GM19328 (cell line): ENCODE measurements at regions not wholly inside any gene's neighbourhood (a gene's known extent, or its start where the extent isn't known, plus 50 kb on each side); places are given as distances from the start of the nearest gene placed in this dataset.
"Not testable (repeated sequence)": the region's sequence is repeated elsewhere in the genome, so short reads cannot be mapped to it uniquely, and the experiment has no call there.

Source experiments
- ATAC-seq: cut with Tn5 transposase; IDR thresholded peaks from one replicate; pipeline ENCODE4 v1.9.1; 2021; ENCODE audit warnings: mild to moderate bottlenecking, moderate library complexity; ENCODE audit not compliant: unreplicated experiment

GRCh38 chr18:73151086-73151485, 283.3 kb upstream of the NETO1 start:
- ATAC-seq, result no peak

DNA sequence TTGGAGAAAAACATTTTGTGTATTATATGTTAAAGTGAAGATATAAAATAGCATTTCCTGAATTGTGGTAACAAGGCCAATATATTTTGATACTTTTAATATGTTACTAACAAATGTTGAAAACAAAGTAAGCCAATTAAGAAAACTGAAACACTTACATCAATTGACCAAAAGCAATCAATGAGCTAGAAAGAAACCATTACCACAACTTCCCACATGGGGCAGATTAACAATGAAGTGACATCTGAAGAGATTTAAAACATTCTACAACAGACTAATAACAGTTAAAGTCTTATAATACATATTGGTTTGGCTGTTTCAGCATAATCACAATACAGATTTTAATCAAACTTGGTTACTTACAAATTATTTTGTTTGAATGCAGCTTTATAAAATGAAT, 282.4 kb upstream of the NETO1 start:
- no peak for ATAC-seq

DNA sequence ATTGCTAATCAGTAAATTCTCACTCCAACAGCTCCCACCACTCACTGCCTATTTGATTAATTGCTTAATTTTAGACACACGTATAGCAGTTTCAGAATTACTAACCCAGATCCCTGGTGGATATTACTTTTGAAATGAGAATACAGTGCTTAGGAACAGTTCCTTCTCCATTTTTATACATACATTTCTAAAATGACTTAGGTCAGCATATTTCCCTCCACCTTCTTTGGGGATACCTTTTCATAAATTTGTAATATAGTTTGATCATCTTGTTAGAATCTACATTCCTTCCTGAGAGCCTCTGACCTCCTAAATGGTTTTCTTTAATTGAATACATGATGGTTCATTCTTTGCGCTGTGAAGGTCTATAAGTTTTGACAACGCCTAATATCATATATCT, 279.8 kb upstream of the NETO1 start:
- ATAC-seq, result no peak

GRCh38 chr18:73144030-73144429, 276.2 kb upstream of the NETO1 start:
- ATAC-seq, result no peak

GRCh38 chr18:73136134-73136533, 268.3 kb upstream of the NETO1 start:
- ATAC-seq, result no peak

GRCh38 chr18:73124175-73124574, 256.4 kb upstream of the NETO1 start:
- ATAC-seq, result no peak

GRCh38 chr18:73121207-73121606, 253.4 kb upstream of the NETO1 start:
- ATAC-seq, result no peak

GRCh38 chr18:73120626-73121025, 252.8 kb upstream of the NETO1 start:
- ATAC-seq, result no peak

DNA sequence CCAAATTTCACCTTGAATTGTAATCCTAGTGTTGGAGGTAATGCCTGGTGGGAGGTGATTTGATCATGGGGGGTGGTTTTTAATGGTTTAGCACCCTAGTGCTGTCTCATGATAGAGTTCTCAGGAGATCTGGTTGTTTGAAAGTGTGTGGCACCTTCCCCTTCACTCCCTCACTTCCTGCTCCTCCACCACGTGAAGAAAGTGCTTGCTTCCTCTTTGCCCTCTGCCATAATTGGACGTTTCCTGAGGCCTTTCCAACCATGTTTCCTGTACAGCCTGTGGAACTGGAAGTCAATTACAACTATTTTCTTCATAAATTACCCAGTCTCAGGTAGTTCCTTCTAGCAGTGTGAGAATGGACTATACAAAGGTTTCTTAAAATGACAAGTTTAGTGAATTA, 251.8 kb upstream of the NETO1 start:
- no peak for ATAC-seq

DNA sequence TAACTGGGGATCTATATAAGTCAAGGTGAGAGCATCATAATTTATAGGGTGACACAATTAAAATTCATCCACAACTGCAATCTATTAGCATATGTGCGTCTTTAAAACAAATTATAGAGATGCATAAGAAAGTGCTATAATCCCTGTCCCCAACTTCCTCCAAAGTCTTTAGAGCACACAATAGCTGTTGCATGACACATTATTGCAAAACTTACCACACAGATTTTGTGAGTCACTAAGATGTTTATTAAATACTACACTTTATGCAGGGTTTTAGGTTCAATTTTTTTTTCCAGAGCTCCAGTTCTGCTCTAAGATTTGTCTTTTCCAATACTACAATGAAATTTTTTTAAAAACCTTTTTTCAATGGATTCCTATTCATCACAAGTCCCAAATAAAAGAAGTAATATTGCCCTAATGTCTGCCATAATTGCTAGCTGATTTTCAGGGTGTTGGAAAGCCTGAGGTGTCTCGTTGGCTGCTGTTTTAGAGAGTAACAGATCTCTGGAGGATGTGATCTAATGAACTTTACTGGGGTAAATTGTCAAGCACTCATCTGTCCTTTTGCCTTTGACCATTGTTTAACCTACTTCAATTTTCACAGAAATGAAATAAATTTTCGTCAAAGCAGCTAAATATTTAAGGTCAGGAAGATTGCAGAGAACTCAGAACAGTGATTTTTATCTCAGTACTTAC, 250.5 kb upstream of the NETO1 start:
- ATAC-seq, result no peak

DNA sequence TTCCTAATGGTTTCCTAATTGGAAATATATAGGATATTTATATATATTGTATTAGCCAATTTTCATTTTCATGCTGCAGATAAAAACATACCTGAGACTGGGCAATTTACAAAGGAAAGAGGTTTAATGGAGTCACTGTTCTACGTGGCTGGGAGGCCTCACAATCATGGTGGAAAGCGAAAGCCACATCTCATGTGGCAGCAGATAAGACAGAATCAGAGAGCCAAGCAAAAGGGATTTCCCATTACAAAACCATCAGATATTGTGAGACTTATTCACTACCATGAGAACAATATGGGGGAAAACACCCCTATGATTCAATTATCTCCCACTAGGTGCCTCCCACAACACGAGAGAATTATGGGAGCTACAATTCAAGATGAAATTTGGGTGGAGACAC, 242.5 kb upstream of the NETO1 start:
- ATAC-seq, result no peak

GRCh38 chr18:73101977-73102376, 234.2 kb upstream of the NETO1 start:
- ATAC-seq, result no peak

- ATAC-seq, result not testable (repeated sequence)
Measured at GRCh38 chr18:73101491-73101890, 233.7 kb upstream of the NETO1 start.

- no peak for ATAC-seq
Measured at GRCh38 chr18:73099759-73100158, 232.0 kb upstream of the NETO1 start.

DNA sequence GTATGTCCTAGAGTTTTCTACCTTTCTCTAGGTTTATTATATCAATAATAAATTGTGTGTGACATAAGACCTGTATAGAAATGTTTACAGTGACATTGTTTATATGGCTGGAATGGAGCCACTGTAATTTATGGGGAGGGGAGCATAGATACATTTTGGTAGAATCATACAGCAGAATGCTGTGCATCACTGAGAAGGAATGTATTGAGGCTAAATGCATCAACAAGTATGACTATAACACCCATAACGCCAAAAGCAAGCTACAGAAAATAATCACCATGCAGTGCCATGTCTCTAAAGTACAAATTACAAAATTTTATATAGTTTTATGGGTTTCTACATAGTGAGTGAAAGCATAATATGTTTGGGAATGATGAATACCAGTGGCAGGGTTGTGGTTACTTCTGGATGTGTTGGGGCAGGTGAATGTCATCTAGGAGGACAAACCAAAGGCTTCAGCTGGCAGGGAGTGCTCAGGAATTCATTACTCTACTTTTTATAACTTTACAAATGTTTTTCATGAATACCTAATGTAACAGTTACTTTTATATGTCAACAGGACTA, 226.0 kb upstream of the NETO1 start:
- no peak for ATAC-seq

- no peak for ATAC-seq
Measured at GRCh38 chr18:73088445-73088844, 220.7 kb upstream of the NETO1 start.

- no peak for ATAC-seq
Measured at GRCh38 chr18:73087282-73087977, 219.6 kb upstream of the NETO1 start.

DNA sequence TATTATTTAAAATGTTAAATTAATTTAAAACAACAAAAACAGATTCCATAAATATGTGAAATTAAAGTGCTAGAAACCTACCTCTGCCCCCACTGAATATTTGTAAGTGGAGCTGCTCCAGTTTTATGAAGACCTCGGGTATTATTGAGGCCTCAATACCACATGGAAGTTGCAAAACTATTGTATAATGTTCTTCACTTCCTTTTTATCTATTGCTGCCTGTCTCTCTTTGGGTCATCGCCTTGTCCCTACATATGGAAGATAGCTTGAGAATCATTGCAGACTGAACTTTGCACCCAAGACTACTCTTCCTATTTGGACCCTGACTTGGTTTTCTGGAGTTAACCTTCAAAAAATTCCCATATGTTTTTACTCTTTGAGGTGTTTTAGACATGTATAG, 212.1 kb upstream of the NETO1 start:
- ATAC-seq, result no peak

DNA sequence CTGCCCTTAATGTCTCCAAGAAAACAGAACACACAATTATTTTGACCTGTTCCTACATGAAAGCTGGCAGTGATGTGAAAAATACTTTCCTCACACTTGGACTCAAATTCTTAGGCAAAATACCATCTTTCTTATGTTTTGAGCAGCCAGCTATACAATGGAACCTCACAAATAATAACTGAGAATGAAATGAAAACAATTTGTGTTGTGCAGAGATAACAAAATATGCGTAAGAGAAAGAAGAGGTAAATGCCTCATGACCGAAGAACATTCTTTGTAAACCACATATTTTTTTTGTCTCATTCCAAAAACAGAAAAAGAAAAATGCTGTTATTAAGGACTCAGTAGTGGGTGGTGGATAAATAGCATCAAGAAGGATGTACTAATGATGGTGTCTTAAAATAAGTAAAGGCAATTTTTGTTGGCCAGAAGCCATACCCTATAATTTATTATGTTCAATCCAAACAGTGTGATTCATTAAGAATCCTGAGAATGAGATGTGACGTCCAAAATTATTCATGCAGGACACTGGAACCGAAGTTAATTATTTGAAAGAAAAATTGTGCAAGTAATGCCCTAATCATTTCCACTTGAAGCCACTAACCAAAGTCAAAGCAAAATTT, 193.0 kb upstream of the NETO1 start:
- no peak for ATAC-seq

DNA sequence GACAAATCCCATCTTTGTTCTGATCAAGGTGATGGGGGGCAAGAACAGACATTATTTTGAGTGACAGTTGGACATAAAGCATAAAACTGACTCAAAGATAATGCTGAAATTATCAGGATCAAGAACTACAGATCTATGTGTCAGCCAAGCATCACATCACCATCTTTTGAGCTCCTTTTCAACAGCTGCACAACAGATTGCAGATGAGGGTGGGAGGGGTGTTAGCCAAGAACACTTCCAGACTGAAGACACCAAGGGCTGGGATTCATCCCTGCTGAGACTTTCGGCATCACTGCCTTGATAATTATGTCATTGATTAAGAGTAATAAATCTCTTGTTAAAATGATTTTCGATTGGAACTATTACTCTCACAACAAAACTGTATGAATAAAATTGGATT, 191.5 kb upstream of the NETO1 start:
- no peak for ATAC-seq

DNA sequence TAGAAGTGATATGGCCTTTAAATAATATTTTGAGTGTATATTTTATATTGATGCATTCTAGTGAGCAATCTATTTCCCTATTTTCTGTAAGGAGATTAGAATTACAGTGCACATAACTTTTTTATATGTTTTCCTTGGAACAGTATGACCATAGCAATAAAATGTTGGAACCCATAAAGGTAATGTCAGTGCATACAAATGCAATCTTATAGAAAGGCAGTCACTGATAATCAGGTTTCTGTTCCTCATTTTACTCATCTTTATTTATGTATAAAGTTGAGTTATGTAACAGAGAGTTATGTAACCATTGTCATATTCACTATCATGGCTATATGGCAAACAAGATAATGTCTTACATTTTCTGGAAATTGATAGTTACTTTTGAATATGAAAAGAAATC, 179.9 kb upstream of the NETO1 start:
- ATAC-seq, result no peak

DNA sequence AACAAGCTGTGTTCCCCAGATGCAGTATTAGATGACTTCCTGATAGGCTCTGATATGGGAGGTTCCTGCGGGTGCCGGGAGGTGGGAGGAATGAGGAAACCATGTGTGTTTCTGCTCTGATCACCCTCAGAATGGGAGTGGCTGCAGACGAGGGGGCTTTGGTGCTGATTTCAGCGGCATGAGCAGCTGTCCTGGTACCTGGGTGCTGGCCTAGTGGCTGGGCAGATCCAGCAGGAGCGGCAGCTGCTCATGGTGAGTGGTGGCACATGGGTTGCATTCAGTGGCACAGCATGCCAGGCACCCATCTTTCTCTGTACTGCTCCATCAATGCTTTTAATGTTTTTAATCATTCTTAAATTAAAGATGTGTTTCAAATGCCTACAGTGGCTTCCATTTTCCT, 177.2 kb upstream of the NETO1 start:
- no peak for ATAC-seq
